ENCODE measurements at regions not wholly inside any gene's neighbourhood (a gene's known extent, or its start where the extent isn't known, plus 50 kb on each side); places are given as distances from the start of the nearest gene placed in this dataset.

GRCh38 chr10:83577421-83577820 is 561.9 kb upstream of the GHITM start:
- no peak for DNase-seq (ENCODE audit: low spot score)

DNA sequence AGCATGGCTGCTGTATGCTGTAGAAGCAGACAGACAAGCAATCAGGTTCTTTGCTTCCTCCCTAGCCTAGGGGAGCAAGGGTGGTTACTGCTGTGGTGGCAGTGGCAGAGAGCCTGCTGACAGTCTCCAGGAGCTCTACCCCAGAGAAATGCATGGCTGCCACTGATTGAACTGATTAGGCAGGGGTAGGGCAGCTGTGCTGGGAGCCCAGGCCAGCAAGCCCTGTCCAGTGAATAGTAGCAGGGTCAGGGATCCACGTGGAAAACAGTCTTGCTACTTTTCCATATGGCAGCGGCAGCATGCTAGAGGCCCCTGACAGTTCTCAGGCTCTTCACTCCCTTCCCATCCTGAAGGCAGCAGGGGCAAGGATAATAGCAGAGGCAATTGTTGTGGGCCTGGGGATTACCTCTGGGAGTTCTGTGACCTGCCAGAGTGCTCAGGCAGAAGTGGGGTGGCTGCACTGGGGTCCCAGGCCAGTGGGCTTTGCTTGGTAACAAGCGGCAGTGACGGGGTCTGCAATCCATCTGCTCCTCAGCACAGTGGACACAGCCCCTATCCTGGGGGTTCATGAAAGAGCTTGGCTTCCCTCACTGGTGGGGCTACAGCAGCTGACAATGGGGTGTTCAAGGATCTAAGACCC is 558.8 kb upstream of the GHITM start:
- DNase-seq (ENCODE audit: low spot score) = no peak

GRCh38 chr10:83582407-83583095 is 556.8 kb upstream of the GHITM start:
- no peak for DNase-seq (ENCODE audit: low spot score)

GRCh38 chr10:83585686-83586085 is 553.6 kb upstream of the GHITM start:
- DNase-seq (ENCODE audit: low spot score) = no peak

DNA sequence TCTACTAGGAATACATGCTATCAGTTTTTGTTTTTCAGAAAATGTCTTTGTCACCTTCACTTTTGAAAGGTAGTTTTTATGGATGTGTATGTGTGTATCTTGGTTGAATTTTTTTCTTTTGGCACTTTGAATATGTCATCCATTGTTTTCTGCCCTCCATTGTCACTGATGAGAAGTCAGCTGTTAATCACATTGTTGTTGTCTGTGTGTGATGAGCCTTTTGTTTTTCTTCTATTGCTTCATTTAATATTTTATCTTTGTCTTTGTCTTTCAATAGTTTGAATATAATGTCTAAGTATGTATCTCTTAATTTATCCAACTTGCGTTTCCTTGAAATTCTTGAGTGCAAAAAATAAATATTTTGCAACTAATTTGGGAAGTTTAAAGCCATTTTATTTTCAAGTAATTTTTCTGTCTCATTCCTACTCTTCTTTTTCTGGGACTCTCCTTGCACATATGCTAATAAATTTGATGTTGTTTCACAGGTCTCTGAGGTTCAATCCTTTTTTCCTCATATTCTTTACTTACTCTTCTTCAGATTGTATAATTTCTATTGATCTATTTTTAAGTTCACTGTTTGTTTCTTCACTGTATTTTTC is 546.9 kb upstream of the GHITM start:
- DNase-seq (ENCODE audit: low spot score) = no peak

GRCh38 chr10:83603708-83604107 is 535.6 kb upstream of the GHITM start:
- DNase-seq (ENCODE audit: low spot score) = no peak

DNA sequence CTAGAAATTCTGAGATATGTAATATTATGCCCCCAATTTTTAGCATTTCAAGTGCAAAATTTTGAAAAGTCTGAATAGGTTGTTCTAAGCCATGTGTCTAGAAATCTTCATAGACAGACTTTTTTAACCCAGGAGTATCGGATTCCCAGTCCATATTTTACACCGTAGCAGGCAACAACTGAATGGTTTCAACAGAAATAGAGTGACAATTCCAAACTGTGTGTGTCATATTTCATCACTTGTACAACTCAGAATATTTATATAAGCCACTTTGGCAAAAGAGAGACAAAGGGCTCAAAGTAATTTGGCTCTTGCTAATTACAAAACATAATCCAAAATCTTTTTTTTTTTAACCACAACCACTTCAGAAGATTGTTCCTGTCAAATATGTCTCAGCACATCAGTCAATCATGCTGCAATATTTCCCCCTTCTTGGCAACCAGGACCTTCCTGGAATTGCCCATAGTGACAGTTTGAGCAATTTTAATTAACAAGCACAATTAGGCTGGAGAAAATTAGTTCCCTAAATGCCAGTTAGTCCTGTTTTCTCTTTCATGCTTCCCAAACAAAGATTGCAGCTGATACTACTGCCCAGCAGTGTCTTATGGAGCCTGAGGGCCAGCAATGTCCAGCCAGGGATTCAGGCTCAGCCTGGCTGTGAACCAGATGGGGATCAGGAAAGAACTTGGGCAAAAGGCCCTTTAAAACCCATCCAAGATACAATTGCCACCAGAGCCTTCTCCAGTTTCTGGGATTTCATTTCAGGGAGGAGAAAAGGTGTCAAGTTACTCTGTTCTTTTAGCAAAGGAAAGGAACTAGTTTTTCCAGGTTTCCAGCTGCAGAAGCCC is 533.3 kb upstream of the GHITM start:
- no peak for DNase-seq (ENCODE audit: low spot score)

DNA sequence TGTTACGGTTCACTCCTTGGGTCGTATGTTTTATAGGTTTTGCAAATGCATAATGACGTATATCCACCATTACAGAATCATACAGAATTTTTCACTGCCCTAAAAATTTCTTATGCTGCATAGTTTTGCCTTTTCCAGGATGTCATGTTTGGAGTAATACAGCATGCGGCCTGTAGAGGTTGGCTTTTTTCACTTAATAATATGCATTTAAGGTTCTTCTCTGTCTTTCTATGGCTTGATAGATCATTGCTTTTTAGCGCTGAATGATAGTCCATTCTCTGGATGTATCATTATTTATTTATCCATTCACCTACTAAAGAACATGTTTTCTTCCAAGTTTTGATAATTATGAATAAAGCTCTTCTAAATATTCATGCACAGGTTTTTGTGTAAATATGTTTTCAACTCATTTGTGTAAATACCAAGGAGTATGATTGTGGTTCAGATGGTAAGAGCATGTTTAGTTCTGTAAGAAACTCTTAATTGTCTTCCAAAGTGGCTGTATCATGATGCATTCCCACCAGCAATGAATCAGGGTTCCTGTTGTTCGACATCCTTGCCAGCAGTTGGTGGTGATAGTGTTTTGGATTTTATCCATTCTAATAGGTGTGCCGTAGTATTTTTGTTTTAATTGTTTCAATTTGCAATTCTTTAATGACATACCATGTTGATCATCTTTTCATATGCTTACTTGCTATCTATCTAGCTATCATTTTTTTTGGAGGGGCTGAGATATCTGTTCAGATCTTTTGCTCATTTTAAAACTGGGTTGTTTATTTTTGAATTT is 531.2 kb upstream of the GHITM start:
- peak; percentile 38 for DNase-seq (ENCODE audit: low spot score)

DNA sequence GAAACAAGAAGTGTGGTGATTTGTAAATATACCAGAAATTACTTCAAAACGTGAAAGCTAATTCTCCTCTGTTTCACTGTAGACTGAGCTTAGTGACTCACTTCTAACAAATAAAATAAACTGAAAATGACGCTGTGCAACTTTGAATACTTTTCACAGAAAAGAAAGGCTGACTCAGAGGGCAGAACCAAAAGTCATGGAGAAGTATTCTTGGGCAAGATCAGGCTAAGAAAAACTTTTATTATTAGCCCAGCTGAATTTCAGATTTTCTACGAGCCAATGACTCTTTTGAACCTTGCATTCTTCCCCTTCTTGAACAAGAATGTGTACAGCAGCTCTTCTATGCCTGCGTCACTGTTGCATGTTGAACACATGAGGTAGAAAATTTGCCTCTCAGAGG is 527.3 kb upstream of the GHITM start:
- no peak for DNase-seq (ENCODE audit: low spot score)

DNA sequence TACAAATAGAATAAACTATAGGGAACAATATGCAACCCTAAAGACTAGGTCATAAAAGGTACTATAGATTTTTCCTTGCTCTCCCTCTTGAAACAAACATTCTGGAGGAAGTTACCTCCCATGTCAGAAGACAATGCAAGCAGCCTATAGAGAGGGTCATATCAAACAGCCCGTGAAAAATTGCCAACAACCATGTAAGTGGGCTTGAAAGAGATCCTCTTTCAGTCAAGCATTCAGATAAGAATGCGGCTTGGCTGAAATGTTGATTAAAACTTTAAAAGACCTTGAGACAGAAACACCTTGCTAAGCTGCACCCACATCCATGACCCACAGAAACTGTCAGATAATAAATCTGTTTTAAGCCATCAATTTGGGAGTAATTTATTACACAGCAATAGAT is 526.6 kb upstream of the GHITM start:
- DNase-seq (ENCODE audit: low spot score) = no peak

DNA sequence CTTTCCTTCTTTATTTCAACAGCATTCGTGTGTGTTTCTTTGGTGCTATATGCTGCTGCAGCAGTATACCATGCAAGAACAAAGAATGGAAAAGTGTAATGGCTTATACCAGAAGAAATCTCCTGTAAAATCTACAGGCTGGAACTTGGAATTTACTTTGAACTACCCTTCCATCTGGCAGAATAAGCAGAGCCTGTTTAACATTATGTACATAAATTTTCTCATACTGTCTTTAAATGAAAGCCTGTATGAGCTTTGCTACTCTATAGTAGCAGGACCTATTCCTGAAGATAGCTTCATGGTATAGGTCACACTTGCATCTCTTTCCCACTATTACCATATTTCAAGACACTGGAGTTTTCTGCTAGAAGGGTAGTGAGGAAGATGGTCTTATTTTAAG is 522.1 kb upstream of the GHITM start:
- DNase-seq (ENCODE audit: low spot score) = no peak

GRCh38 chr10:83617692-83618545 is 521.4 kb upstream of the GHITM start:
- DNase-seq (ENCODE audit: low spot score) = no peak

DNA sequence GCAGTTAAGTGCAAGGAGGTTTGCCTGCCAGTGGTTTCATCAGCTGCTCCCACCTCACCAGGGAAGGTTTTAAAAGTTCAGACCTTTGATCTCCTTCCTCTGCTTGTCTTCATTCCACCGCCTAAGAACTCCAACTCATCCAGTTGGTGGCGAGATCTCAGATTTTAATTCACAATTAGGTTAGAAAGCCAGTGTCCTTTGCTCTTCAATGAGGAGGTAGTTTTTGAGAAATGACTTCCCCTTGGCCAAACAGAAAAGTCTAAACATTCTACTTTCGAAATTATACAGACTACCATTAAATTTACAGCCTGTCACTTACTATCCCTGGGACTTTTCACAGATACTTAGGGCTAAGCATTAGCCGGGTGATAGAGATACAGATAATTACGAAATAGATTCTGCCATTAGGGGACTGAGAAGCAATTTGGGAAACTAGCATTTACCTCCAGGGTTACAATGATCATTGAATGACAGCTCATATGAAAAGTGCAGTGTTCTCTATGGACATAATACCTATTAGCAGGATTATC is 513.4 kb upstream of the GHITM start:
- no peak for DNase-seq (ENCODE audit: low spot score)

DNA sequence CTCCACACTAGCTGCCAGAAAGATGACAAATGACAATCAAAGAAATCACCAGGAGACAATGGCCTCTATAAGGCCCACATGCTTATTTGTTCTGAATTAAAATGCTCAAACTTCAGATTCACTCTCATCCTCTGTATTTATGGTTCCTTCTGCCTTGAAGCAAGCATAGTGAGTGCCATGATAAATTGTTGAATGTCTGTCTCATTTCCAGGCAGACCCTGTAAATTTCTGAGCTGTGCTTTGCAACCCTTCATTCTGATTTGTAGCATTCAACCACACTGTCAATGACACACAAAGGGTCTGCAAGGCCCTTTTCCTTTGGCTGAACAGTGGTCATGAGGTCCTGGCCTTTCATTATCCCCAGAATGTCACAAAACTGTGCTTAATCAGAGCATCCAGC is 506.6 kb upstream of the GHITM start:
- DNase-seq (ENCODE audit: low spot score) = no peak

- DNase-seq (ENCODE audit: low spot score) = no peak
These were observed 505.8 kb upstream of the GHITM start for GRCh38 chr10:83633547-83633946.

- DNase-seq (ENCODE audit: low spot score) = no peak
These were observed 502.5 kb upstream of the GHITM start for GRCh38 chr10:83636826-83637225.

DNA sequence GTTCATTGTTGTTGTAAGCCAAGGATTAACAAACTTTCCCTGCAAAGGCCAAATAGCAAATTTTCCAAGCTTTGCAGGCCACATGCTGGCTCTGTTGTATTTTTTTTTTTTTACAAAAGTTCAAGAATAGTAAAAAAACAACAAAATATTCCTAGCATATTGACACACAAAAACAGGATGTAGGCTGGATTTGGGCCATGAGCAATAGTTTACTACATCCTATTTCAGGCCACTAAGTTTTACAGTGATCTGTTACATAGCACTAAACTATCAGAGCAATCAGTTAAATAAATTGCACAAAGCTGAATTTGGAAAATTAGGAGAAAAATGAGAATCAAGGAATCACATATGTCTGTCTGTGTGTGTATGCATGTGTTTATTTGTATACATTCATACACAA is 491.8 kb upstream of the GHITM start:
- DNase-seq (ENCODE audit: low spot score) = peak; percentile 61

- peak; percentile 74 for DNase-seq (ENCODE audit: low spot score)
These were observed 491.1 kb upstream of the GHITM start for GRCh38 chr10:83648201-83648600.

- DNase-seq (ENCODE audit: low spot score) = no peak
These were observed 489.8 kb upstream of the GHITM start for GRCh38 chr10:83649471-83649870.

DNA sequence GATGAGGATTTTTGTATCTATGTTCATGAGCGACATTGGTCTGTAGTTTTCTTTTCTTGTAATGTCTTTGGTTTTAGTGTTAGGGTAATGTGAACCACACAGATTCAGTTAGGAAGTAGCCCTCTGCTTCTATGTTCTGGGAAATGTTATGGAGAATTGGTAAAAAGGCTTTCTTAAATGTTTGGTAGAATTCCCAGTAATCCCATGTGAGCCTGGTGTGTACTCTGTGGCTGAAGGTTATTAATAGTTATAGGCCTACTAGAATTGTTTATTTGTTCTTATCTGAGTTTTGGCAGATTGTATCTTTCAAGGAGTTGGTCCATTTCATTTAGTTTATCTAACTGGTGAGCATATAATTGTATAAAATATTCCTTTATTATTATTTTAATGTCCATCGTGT is 484.6 kb upstream of the GHITM start:
- no peak for DNase-seq (ENCODE audit: low spot score)

GRCh38 chr10:83656924-83657323 is 482.4 kb upstream of the GHITM start:
- DNase-seq (ENCODE audit: low spot score) = no peak
